Upper lobe of left lung (tissue), 4 donors: ENCODE measurements at regions not wholly inside any gene's neighbourhood (a gene's known extent, or its start where the extent isn't known, plus 50 kb on each side); places are given as distances from the start of the nearest gene placed in this dataset.

Experiments used
- CTCF ChIP-seq, 6 experiments: fragments of 450-650 bp in 4 of 6; fragments of 200-600 bp in 2 of 6; sonication (generic) in 2 of 6; IDR thresholded peaks; one replicate each; pipeline ENCODE4 v1.5.1; 2016 to 2019; ENCODE audit warnings: antibody characterized with exemption in 6 of 6
- POLR2A ChIP-seq, 4 donors: fragments of 450-650 bp; IDR thresholded peaks; one replicate each; pipeline ENCODE4 v1.5.1; 2016 to 2017; ENCODE audit warnings: antibody characterized with exemption in 4 of 4, mild to moderate bottlenecking in 2 of 4

- TF ChIP-seq CTCF (IDR thresholded peaks at IDR 0.05) (no peak), POLR2A (IDR thresholded peaks at IDR 0.05) (no peak)
Measured at GRCh38 chr1:96996001-96996400, 274.4 kb downstream of the PTBP2 start.
